PC-3 (cell line): ENCODE measurements at regions not wholly inside any gene's neighbourhood (a gene's known extent, or its start where the extent isn't known, plus 50 kb on each side); places are given as distances from the start of the nearest gene placed in this dataset.

ENCODE experiments used
- ATAC-seq: fragments of 200-7000 bp; cut with Tn5 transposase; 2 replicates; pipeline ENCODE4 v1.9.1; 2020; ENCODE audit warnings: mild to moderate bottlenecking, moderate library complexity
- BruUV-seq: library from RNA; stranded (reverse); fragments of 400-500 nt; replicated peaks from 2 replicates; lab custom pipeline; 2021; lab: Mats Ljungman, UMichigan
- CTCF ChIA-PET: fragments of 300-600 bp; sonication (Branson Sonifier 250); formaldehyde crosslinking; loops from one replicate; lab custom pipeline; 2022; ENCODE audit warnings: antibody characterized with exemption; lab: Charles Lee
- POLR2A ChIA-PET: fragments of 300-600 bp; sonication (Branson Sonifier 250); formaldehyde crosslinking; loops from one replicate; lab custom pipeline; 2022; ENCODE audit warnings: antibody characterized with exemption; ENCODE audit not compliant: unreplicated experiment; lab: Charles Lee
- DNase-seq: peaks from one replicate; pipeline ENCODE4 v3.0.0-alpha.2; 2015
- H2AFZ ChIP-seq: fragments of 300-600 bp; sonication (generic); 2 replicates; pipeline ENCODE4 v1.6.0; 2016; ENCODE audit warnings: antibody characterized with exemption, low read length
- H3F3A ChIP-seq: fragments of 300-600 bp; sonication (generic); one replicate; pipeline ENCODE4 v1.6.0; 2017; ENCODE audit warnings: antibody characterized with exemption, low read length, control low read depth, mild to moderate bottlenecking; ENCODE audit not compliant: unreplicated experiment
- H3K27ac ChIP-seq: fragments of 300-600 bp; sonication (generic); 2 replicates; pipeline ENCODE4 v1.5.1; 2016; ENCODE audit warnings: mild to moderate bottlenecking, low read length
- H3K27me3 ChIP-seq: fragments of 300-600 bp; sonication (generic); 2 replicates; pipeline ENCODE4 v1.6.1; 2016; ENCODE audit warnings: low read length, mixed read lengths
- H3K36me3 ChIP-seq: fragments of 300-600 bp; sonication (generic); 2 replicates; pipeline ENCODE4 v1.6.1; 2016; ENCODE audit warnings: low read depth, mixed run types, low read length, mixed read lengths
- H3K4me1 ChIP-seq: fragments of 300-600 bp; sonication (generic); 2 replicates; pipeline ENCODE4 v1.5.1; 2016; ENCODE audit warnings: low read length; ENCODE audit not compliant: insufficient read depth
- H3K4me2 ChIP-seq: fragments of 300-600 bp; sonication (generic); 2 replicates; pipeline ENCODE4 v1.6.0; 2016; ENCODE audit warnings: low read length
- H3K4me3 ChIP-seq: fragments of 300-600 bp; sonication (generic); 2 replicates; pipeline ENCODE4 v1.5.1; 2016; ENCODE audit warnings: mild to moderate bottlenecking, low read length, mixed read lengths
- H3K79me2 ChIP-seq: fragments of 300-600 bp; sonication (generic); 2 replicates; pipeline ENCODE4 v1.6.1; 2017; ENCODE audit warnings: low read length, mixed read lengths
- H3K9ac ChIP-seq: fragments of 300-600 bp; sonication (generic); 2 replicates; pipeline ENCODE4 v1.6.0; 2016; ENCODE audit warnings: mild to moderate bottlenecking, low read length
- H3K9me2 ChIP-seq: fragments of 300-600 bp; sonication (generic); replicated peaks from 2 replicates; pipeline ENCODE4 v1.6.1; 2016; ENCODE audit warnings: mixed run types, low read length, mixed read lengths
- H3K9me3 ChIP-seq: fragments of 300-600 bp; sonication (generic); 2 replicates; pipeline ENCODE4 v1.6.1; 2016; ENCODE audit warnings: low read length, mixed read lengths
- H4K20me1 ChIP-seq: fragments of 300-600 bp; sonication (generic); 2 replicates; pipeline ENCODE4 v1.6.1; 2016; ENCODE audit warnings: low read length, mixed read lengths
- CTCF ChIP-seq: fragments of 300-600 bp; sonication (generic); conservative IDR thresholded peaks from 2 replicates; pipeline ENCODE4 v1.5.1; 2017; ENCODE audit warnings: antibody characterized with exemption, low read depth, mild to moderate bottlenecking, low read length
- EZH2 ChIP-seq: fragments of 300-600 bp; sonication (generic); IDR thresholded peaks from one replicate; pipeline ENCODE4 v1.6.1; 2017; ENCODE audit warnings: antibody characterized with exemption, mild to moderate bottlenecking, low read length; ENCODE audit not compliant: unreplicated experiment
- EZH2phosphoT487 ChIP-seq: fragments of 300-600 bp; sonication (generic); IDR thresholded peaks from 2 replicates; pipeline ENCODE4 v1.6.1; 2018; ENCODE audit warnings: mild to moderate bottlenecking, antibody characterized with exemption, low read length, borderline replicate concordance
- intact Hi-C: fragments of 100-400 bp; cut with micrococcal nuclease; formaldehyde crosslinking; loops from 2 replicates; pipeline ENCODE4 v1.9.0; 2023

GRCh38 chr1:112271270-112271669 is 124.7 kb upstream of the CTTNBP2NL start:
- no peak for TF ChIP-seq CTCF
- TF ChIP-seq EZH2: no peak
- TF ChIP-seq EZH2phosphoT487: no peak

GRCh38 chr1:112272101-112272772 is 123.8 kb upstream of the CTTNBP2NL start:
- ChIA-PET POLR2A (no interaction called here), CTCF (no interaction called here)
- TF ChIP-seq EZH2 (no peak), CTCF (no peak)
- no peak overlapping the region for H3K4me2 ChIP-seq
- H3K4me3 ChIP-seq: no peak overlapping the region
- H3K9ac ChIP-seq: no peak overlapping the region
- intact Hi-C loops: no loop called here
- no peaks in the 10 kb centered on the region for H3K4me1 ChIP-seq
- no peak overlapping the region for H3K27ac ChIP-seq
- H4K20me1 ChIP-seq: no peaks in the 10 kb centered on the region
- H3K36me3 ChIP-seq: no peaks in the 10 kb centered on the region
- H2AFZ ChIP-seq: no peak overlapping the region
- H3K9me3 ChIP-seq: no peaks in the 10 kb centered on the region
- ATAC-seq (no peak), DNase-seq (no peak)
- no peaks in the 10 kb centered on the region for H3F3A ChIP-seq
- H3K27me3 ChIP-seq: peaks cover 19% of the 10 kb centered on the region
- H3K79me2 ChIP-seq: no peaks in the 10 kb centered on the region
- no peaks in the 10 kb centered on the region for H3K9me2 ChIP-seq
- BruUV-seq: no TSS peak

More at GRCh38 chr1:112271270-112271669, 124.7 kb upstream of the CTTNBP2NL start:
- CTCF ChIA-PET: no interaction called here
- Histone ChIP-seq H3K9me3 (no peaks in the 10 kb centered on the region), H3F3A (no peaks in the 10 kb centered on the region), H3K9ac (no peak overlapping the region), H3K4me1 (no peaks in the 10 kb centered on the region), H3K27ac (no peak overlapping the region), H2AFZ (no peak overlapping the region), H3K4me3 (no peak overlapping the region), H3K9me2 (no peaks in the 10 kb centered on the region), H4K20me1 (no peaks in the 10 kb centered on the region), H3K27me3 (peaks cover 19% of the 10 kb centered on the region), H3K79me2 (no peaks in the 10 kb centered on the region), H3K36me3 (no peaks in the 10 kb centered on the region), H3K4me2 (no peak overlapping the region)
- no TSS peak for BruUV-seq
- DNase-seq (no peak), ATAC-seq (no peak)
- POLR2A ChIA-PET: no interaction called here
- intact Hi-C loops: no loop called here

- Histone ChIP-seq H3K27ac (no peak overlapping the region), H3K27me3 (peaks cover 57% of the 10 kb centered on the region), H3K4me3 (no peak overlapping the region), H3F3A (no peaks in the 10 kb centered on the region), H3K4me1 (no peaks in the 10 kb centered on the region), H4K20me1 (no peaks in the 10 kb centered on the region), H2AFZ (no peak overlapping the region), H3K4me2 (no peak overlapping the region), H3K79me2 (no peaks in the 10 kb centered on the region), H3K36me3 (no peaks in the 10 kb centered on the region), H3K9ac (no peak overlapping the region), H3K9me2 (no peaks in the 10 kb centered on the region), H3K9me3 (no peaks in the 10 kb centered on the region)
- TF ChIP-seq EZH2phosphoT487: no peak
- no peak for TF ChIP-seq CTCF
- TF ChIP-seq EZH2: no peak
- DNase-seq (no peak), ATAC-seq (no peak)
- ChIA-PET POLR2A (no interaction called here), CTCF (no interaction called here)
- intact Hi-C loops: no loop called here
- no TSS peak for BruUV-seq
Observed at GRCh38 chr1:112284796-112285195, 111.2 kb upstream of the CTTNBP2NL start.
